ENCODE measurements at regions not wholly inside any gene's neighbourhood (a gene's known extent, or its start where the extent isn't known, plus 50 kb on each side); places are given as distances from the start of the nearest gene placed in this dataset.
A peak's percentile ranks its signal among the peaks of the same experiment; 100 is the strongest.

- in situ Hi-C loops (cut with HindIII; ENCODE audit: low sequenced_read_pairs) = no loop called here
Observed at GRCh38 chr5:23026252-23027170, 173.4 kb upstream of the CDH12 start.

DNA sequence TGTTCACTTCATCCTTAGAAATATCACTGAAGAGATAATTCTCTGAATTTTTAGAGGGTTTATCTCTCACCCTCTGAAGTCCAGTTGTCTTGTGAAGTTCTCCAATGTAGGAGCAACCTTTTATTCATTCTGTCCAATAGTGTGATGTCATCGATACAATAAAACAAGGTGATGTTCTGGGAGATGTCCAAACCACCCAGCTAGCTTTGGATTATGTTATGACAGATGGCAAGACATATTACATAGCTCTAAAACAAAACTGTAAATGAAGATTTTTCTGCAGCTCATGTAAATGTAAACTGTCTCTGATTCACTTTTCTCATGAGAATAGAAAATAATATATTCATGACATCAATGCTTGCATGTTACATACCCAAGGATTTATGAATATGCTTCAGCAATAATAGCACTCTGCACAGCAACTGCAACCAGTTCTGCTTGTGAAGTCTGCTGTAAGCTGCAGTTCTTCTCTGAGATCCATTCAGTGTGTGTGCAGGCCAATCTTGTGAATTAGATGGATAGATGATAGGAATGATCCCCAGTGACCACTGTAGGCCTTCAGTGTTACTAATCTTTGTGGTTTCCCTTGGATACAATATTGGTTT is 172.6 kb upstream of the CDH12 start:
- in situ Hi-C loops (cut with HindIII; ENCODE audit: low sequenced_read_pairs) = no loop called here
- no peak for DNase-seq (ENCODE audit: low spot score)

More at GRCh38 chr5:23026252-23027170, 173.4 kb upstream of the CDH12 start:
- DNase-seq (ENCODE audit: low spot score) = peak; percentile 28

- in situ Hi-C loops (cut with HindIII; ENCODE audit: low sequenced_read_pairs) = no loop called here
- DNase-seq (ENCODE audit: low spot score) = no peak
Observed at GRCh38 chr5:23024470-23024869, 171.3 kb upstream of the CDH12 start.

GRCh38 chr5:23014825-23015224 is 161.7 kb upstream of the CDH12 start:
- in situ Hi-C loops (cut with HindIII; ENCODE audit: low sequenced_read_pairs) = no loop called here
- DNase-seq (ENCODE audit: low spot score) = no peak

DNA sequence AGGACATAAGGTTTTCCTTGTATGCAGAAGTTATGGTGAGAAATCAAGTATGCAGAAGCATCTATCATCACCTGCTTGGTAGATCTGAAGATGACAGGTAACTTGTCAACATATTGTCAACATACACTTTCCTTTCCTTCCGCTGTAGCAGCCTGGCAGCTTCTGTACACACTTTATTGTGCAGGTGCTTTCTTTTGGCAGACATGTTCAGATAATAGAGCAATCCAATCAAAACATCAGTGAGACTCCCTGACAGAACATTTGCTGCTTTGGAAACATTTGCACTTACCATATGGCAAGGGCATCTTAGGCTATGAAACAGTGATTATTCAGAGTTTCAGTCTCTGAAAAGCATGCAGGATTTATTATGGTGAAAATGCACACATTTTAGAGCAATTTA is 161.1 kb upstream of the CDH12 start:
- in situ Hi-C loops (cut with HindIII; ENCODE audit: low sequenced_read_pairs) = no loop called here
- peak; percentile 88 for DNase-seq (ENCODE audit: low spot score)

- DNase-seq (ENCODE audit: low spot score) = no peak
- in situ Hi-C loops (cut with HindIII; ENCODE audit: low sequenced_read_pairs) = no loop called here
Observed at GRCh38 chr5:23013395-23013998, 160.4 kb upstream of the CDH12 start.

- in situ Hi-C loops (cut with HindIII; ENCODE audit: low sequenced_read_pairs) = no loop called here
- no peak for DNase-seq (ENCODE audit: low spot score)
Observed at GRCh38 chr5:23012842-23013241, 159.7 kb upstream of the CDH12 start.

- DNase-seq (ENCODE audit: low spot score) = no peak
- in situ Hi-C loops (cut with HindIII; ENCODE audit: low sequenced_read_pairs) = no loop called here
Observed at GRCh38 chr5:23007762-23008161, 154.6 kb upstream of the CDH12 start.

DNA sequence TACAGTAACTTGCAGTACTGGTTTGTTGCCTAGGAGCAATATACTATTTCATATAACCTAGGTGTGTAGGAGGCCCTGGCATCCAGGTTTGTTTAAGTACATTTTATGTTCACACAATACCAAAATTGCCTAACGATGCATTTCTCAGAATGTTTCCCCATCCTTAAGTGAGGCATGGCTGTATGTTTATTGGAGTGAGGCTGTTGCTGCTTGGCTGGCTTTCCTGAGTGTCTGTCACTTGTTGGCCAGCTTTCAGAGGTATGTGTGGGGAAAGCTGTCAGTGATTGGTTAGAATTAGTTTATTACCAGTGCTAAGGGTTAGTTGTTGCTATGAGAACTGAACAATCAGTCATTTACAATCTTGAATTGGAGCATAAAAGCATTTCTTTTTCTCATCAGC is 154.1 kb upstream of the CDH12 start:
- in situ Hi-C loops (cut with HindIII; ENCODE audit: low sequenced_read_pairs) = no loop called here
- peak; percentile 10 for DNase-seq (ENCODE audit: low spot score)

DNA sequence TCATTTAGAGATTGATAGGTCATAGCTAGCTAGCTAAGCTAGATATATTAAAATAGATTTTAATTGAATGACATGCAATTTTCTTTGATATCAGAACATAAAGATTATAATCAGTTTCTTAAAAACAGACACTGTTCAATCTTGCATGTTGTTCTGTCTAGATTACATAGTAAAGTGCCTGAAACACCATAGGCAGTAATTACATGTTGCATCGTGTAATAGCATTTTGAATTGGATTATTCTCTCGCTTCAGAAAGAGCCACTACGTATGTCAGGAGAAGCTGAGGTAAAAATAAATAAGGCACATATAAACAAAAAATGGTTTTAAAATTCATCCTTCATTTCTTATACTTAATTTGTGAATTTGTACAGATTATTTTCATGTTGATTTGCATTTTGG is 148.0 kb upstream of the CDH12 start:
- DNase-seq (ENCODE audit: low spot score) = no peak
- in situ Hi-C loops (cut with HindIII; ENCODE audit: low sequenced_read_pairs) = no loop called here

DNA sequence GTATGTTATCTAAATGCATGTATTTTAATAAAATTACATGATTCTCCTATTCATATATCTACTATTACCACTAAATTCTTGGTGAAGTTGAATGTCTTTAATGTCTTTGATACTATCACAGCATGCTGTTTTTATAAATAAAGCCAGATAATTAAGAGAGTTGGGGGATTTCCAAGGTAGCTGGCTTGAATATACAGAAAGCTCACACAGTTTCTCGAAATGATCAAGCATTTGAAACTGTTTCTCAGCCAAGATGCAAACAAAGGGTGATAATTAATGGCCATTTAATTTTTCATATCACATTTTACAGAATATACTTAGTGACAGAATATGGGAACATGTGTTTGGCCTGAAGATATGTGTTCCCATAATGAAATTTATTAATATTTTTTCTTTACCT is 145.6 kb upstream of the CDH12 start:
- in situ Hi-C loops (cut with HindIII; ENCODE audit: low sequenced_read_pairs) = no loop called here
- peak; percentile 14 for DNase-seq (ENCODE audit: low spot score)

DNA sequence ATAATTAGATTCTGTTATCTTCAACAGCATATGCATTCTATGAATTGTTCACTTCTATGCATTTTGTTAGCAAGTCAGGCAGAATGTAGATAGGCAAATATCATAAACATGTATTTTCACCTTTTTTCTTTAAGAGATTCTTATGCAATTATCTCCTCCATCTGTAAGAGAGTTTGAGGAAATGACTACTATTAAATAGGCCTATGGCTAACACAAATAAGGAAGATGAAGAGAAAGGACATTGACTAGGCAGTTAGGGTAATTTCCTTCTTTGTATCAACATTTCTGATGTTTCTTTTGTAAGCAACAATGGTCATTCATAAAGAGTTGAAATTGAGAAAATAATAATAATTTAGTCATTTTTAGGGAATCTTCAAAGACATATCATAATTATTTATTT is 145.2 kb upstream of the CDH12 start:
- in situ Hi-C loops (cut with HindIII; ENCODE audit: low sequenced_read_pairs) = no loop called here
- no peak for DNase-seq (ENCODE audit: low spot score)

DNA sequence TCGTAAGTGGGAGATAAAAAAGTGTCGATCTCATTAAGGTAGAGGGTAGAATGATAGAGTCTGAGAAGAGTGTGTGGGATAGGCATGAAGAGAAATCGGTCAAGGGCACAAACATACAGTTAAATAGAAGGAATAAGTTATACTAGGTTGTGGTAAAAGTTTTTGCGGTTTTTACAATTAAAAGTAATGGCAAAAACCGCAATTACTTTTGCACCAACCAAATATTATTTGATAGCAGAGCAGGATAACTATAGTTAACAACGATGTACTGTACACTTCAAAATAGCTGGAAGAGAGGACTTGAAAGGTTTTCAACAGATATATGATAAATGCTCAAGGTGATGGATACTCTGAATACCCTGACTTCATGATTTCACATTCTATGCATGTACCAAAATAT is 135.8 kb upstream of the CDH12 start:
- DNase-seq (ENCODE audit: low spot score) = no peak
- in situ Hi-C loops (cut with HindIII; ENCODE audit: low sequenced_read_pairs) = no loop called here

GRCh38 chr5:22986281-22986680 is 133.1 kb upstream of the CDH12 start:
- in situ Hi-C loops (cut with HindIII; ENCODE audit: low sequenced_read_pairs) = no loop called here
- no peak for DNase-seq (ENCODE audit: low spot score)

GRCh38 chr5:22985446-22985845 is 132.3 kb upstream of the CDH12 start:
- in situ Hi-C loops (cut with HindIII; ENCODE audit: low sequenced_read_pairs) = no loop called here

DNA sequence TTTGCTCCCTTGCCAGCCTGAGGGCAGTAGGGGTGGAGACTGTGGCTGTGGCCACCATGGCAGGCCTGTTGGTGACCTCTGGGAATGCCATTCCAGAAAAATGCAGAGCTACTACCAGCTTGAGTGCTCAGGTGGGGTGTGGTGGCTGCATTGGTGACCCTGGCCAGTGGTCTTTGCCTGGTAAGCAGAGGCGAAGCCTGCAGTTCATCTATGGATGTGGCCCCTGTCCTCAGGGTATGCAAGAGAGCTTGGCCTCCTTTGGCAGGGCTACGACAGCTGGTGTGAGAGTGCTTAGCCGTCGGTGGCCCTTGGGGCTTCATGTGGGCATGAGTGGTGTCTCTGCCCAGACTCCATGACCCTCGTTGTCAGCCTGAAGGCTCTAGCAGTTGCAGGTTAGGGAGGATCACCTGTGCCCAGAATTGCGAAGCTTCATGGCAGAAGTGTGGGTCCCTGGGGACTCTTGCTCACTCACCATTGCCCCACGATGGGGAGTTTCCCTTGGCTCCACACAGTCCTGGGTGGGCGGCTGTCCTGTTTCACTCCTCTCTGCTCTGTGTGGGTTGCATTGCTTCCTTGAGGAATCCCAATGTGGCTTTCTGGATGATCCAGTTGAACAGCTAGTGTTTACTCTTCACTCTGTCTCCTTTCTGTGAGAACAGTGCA is 117.9 kb upstream of the CDH12 start:
- DNase-seq (ENCODE audit: low spot score) = no peak
- in situ Hi-C loops (cut with HindIII; ENCODE audit: low sequenced_read_pairs) = no loop called here

More at GRCh38 chr5:22985446-22985845, 132.3 kb upstream of the CDH12 start:
- no peak for DNase-seq (ENCODE audit: low spot score)

- in situ Hi-C loops (cut with HindIII; ENCODE audit: low sequenced_read_pairs) = no loop called here
- DNase-seq (ENCODE audit: low spot score) = no peak
Observed at GRCh38 chr5:22970491-22970890, 117.3 kb upstream of the CDH12 start.

DNA sequence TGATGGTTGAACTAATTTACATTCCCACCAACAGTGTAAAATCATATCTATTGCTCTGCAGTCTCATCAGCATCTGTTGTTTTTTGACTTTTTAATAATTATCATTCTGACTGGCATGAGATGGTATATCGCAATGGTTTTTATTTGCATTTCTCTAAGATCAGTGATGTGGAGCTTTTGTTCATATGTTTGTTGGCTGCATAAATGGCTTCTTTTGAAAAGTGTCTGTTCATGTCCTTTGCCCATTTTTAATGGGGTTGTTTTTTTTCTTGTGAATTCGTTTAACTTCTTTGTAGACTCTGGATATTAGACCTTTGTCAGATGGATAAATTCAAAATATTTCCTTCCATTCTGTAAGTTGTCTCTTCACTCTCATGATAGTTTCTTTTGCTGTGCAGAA is 115.2 kb upstream of the CDH12 start:
- in situ Hi-C loops (cut with HindIII; ENCODE audit: low sequenced_read_pairs) = no loop called here
- no peak for DNase-seq (ENCODE audit: low spot score)

GRCh38 chr5:22965960-22966359 is 112.8 kb upstream of the CDH12 start:
- in situ Hi-C loops (cut with HindIII; ENCODE audit: low sequenced_read_pairs) = no loop called here
- no peak for DNase-seq (ENCODE audit: low spot score)

DNA sequence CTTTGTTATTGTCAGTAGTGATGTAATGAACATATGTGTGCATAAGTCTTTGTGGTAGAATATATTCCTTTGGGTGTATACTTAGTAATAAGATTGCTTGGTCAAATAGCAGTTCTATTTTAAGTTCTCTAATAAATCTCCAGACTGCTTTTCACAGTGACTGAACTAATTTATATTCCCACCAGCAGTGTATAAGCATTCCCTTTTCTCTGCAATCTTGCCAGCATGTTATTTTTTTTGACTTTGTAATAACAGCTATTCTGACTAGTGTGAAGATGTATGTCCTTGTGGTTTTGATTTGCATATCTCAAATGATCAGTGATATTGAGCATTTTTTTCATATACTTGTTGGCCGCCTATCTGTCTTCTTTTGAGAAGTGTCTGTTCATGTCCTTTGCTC is 111.5 kb upstream of the CDH12 start:
- DNase-seq (ENCODE audit: low spot score) = no peak
- in situ Hi-C loops (cut with HindIII; ENCODE audit: low sequenced_read_pairs) = no loop called here
